ENCODE measurements at regions not wholly inside any gene's neighbourhood (a gene's known extent, or its start where the extent isn't known, plus 50 kb on each side); places are given as distances from the start of the nearest gene placed in this dataset.
"Not testable (repeated sequence)": the region's sequence is repeated elsewhere in the genome, so short reads cannot be mapped to it uniquely, and the experiment has no call there.

DNA sequence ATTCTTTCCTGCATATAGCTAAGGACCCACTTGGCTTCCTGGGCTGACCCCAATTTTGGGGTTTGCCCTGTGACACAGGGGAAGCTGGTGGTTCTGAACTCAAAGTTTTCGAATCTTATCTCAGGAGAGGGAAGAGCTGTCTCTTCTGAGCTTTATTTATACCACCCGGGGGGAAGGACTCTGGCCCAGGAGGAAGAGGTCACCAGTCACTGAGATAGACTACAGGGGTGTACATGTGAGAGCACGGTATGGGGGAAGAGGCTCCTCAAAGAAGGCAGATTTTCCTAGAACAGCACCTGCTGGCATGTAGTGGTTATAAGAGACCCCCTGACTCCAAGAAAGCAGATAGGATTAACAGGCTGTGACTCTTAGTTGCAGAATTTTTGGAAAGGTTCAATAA lies 101.8 kb upstream of the ELMO1 start:
- H3K27ac Mint-ChIP-seq = no peak overlapping the region
- CTCF ChIA-PET = no interaction called here

GRCh38 chr7:37550872-37551271 lies 102.2 kb upstream of the ELMO1 start:
- Mint-ChIP-seq H3K4me3 (no peak overlapping the region), H3K27me3 (no peaks in the 10 kb centered on the region), H3K27ac (no peak overlapping the region), H3K9me3 (no peaks in the 10 kb centered on the region), H3K4me1 (ENCODE audit: low read depth) (no peaks in the 10 kb centered on the region), H3K36me3 (ENCODE audit: low read depth) (no peaks in the 10 kb centered on the region)
- no peak for TF ChIP-seq CTCF (IDR thresholded peaks at IDR 0.05)
- DNase-seq = no peak
- ChIA-PET POLR2A (no interaction called here), CTCF (no interaction called here)
- Histone ChIP-seq H3K27me3 (ENCODE audit: control insufficient read depth in 1 of 2, insufficient read depth in 2 of 2, low read length in 2 of 2) (no peaks in the 10 kb centered on the region), H3K9me3 (ENCODE audit: control insufficient read depth in 1 of 2, insufficient read depth in 1 of 2, low read length in 2 of 2) (peaks cover 0 to 9% of the 10 kb centered on the region in 2 experiments), H3K36me3 (ENCODE audit: insufficient read depth, low read length) (no peaks in the 10 kb centered on the region), H3K27ac (ENCODE audit: low read depth in 1 of 2, low read length in 2 of 2) (no peak overlapping the region), H3K4me3 (ENCODE audit: low read length) (no peak overlapping the region), H3K4me1 (ENCODE audit: insufficient read depth, low read length) (no peaks in the 10 kb centered on the region)
- ATAC-seq (ENCODE audit: poor library complexity) = no peak
- intact Hi-C loops (cut with DNase I, micrococcal nuclease) = no loop called here

More for the DNA sequence above, 101.8 kb upstream of the ELMO1 start:
- Histone ChIP-seq H3K27me3 (ENCODE audit: control insufficient read depth in 1 of 2, insufficient read depth in 2 of 2, low read length in 2 of 2) (no peaks in the 10 kb centered on the region), H3K36me3 (ENCODE audit: insufficient read depth, low read length) (no peaks in the 10 kb centered on the region), H3K4me3 (ENCODE audit: low read length) (no peak overlapping the region), H3K4me1 (ENCODE audit: insufficient read depth, low read length) (no peaks in the 10 kb centered on the region), H3K9me3 (ENCODE audit: control insufficient read depth in 1 of 2, insufficient read depth in 1 of 2, low read length in 2 of 2) (peaks cover 0 to 6% of the 10 kb centered on the region in 2 experiments), H3K27ac (ENCODE audit: low read depth in 1 of 2, low read length in 2 of 2) (no peak overlapping the region)
- no peaks in the 10 kb centered on the region for H3K4me1 Mint-ChIP-seq (ENCODE audit: low read depth)
- H3K36me3 Mint-ChIP-seq (ENCODE audit: low read depth) = no peaks in the 10 kb centered on the region
- POLR2A ChIA-PET = interaction anchor here (0.7 kb wide), 1 partner anchor 1080 kb away, joined by 3 read pairs; no protein-coding TSS in a partner anchor
- no peak for TF ChIP-seq CTCF (IDR thresholded peaks at IDR 0.05)
- DNase-seq (no peak), ATAC-seq (ENCODE audit: poor library complexity) (no peak)
- intact Hi-C loops (cut with DNase I, micrococcal nuclease) = no loop called here
- H3K4me3 Mint-ChIP-seq = no peak overlapping the region
- H3K9me3 Mint-ChIP-seq = no peaks in the 10 kb centered on the region
- H3K27me3 Mint-ChIP-seq = no peaks in the 10 kb centered on the region

GRCh38 chr7:37552030-37552429 lies 103.4 kb upstream of the ELMO1 start:
- H3K36me3 Mint-ChIP-seq (ENCODE audit: low read depth) = no peaks in the 10 kb centered on the region
- no peak overlapping the region for H3K27ac ChIP-seq (ENCODE audit: low read depth in 1 of 2, low read length in 2 of 2)
- H3K36me3 ChIP-seq (ENCODE audit: insufficient read depth, low read length) = no peaks in the 10 kb centered on the region
- H3K27me3 ChIP-seq (ENCODE audit: control insufficient read depth in 1 of 2, insufficient read depth in 2 of 2, low read length in 2 of 2) = no peaks in the 10 kb centered on the region
- CTCF ChIA-PET = no interaction called here
- H3K27me3 Mint-ChIP-seq = no peaks in the 10 kb centered on the region
- H3K4me1 Mint-ChIP-seq (ENCODE audit: low read depth) = no peaks in the 10 kb centered on the region
- no peaks in the 10 kb centered on the region for H3K4me1 ChIP-seq (ENCODE audit: insufficient read depth, low read length)
- H3K4me3 ChIP-seq (ENCODE audit: low read length) = no peak overlapping the region
- H3K4me3 Mint-ChIP-seq = no peak overlapping the region
- POLR2A ChIA-PET = no interaction called here
- DNase-seq (no peak), ATAC-seq (ENCODE audit: poor library complexity) (no peak)
- H3K27ac Mint-ChIP-seq = no peak overlapping the region
- H3K9me3 ChIP-seq (ENCODE audit: control insufficient read depth in 1 of 2, insufficient read depth in 1 of 2, low read length in 2 of 2) = peaks cover 0 to 9% of the 10 kb centered on the region in 2 experiments
- intact Hi-C loops (cut with DNase I, micrococcal nuclease) = no loop called here
- H3K9me3 Mint-ChIP-seq = no peaks in the 10 kb centered on the region
- no peak for TF ChIP-seq CTCF (IDR thresholded peaks at IDR 0.05)

GRCh38 chr7:37552439-37552838 lies 103.8 kb upstream of the ELMO1 start:
- H3K27ac ChIP-seq (ENCODE audit: low read depth in 1 of 2, low read length in 2 of 2); H3K9me3 Mint-ChIP-seq; H3K27me3 Mint-ChIP-seq; ATAC-seq (ENCODE audit: poor library complexity); CTCF ChIA-PET; H3K27ac Mint-ChIP-seq; H3K4me1 ChIP-seq (ENCODE audit: insufficient read depth, low read length); H3K36me3 Mint-ChIP-seq (ENCODE audit: low read depth); H3K4me3 ChIP-seq (ENCODE audit: low read length); H3K27me3 ChIP-seq (ENCODE audit: control insufficient read depth in 1 of 2, insufficient read depth in 2 of 2, low read length in 2 of 2); H3K4me3 Mint-ChIP-seq; H3K4me1 Mint-ChIP-seq (ENCODE audit: low read depth); intact Hi-C loops (cut with DNase I, micrococcal nuclease); DNase-seq; H3K9me3 ChIP-seq (ENCODE audit: control insufficient read depth in 1 of 2, insufficient read depth in 1 of 2, low read length in 2 of 2); POLR2A ChIA-PET; H3K36me3 ChIP-seq (ENCODE audit: insufficient read depth, low read length): not testable (repeated sequence)
